GM06990 (cell line): ENCODE measurements at regions not wholly inside any gene's neighbourhood (a gene's known extent, or its start where the extent isn't known, plus 50 kb on each side); places are given as distances from the start of the nearest gene placed in this dataset.

ENCODE experiments used
- DNase-seq: peaks from one replicate; pipeline ENCODE4 v3.0.0-alpha.2; 2011; ENCODE audit not compliant: insufficient read length; ENCODE audit errors: extremely low read depth
- H3K27me3 ChIP-seq: replicated peaks from 2 replicates; pipeline ENCODE4 v1.6.0; 2011; ENCODE audit warnings: low read length; ENCODE audit not compliant: control insufficient read depth, insufficient read depth
- H3K36me3 ChIP-seq: 2 replicates; pipeline ENCODE4 v1.5.1; 2011; ENCODE audit warnings: low read length; ENCODE audit not compliant: control insufficient read depth, insufficient read depth
- H3K4me3 ChIP-seq: replicated peaks from 2 replicates; pipeline ENCODE4 v1.5.1; 2011; ENCODE audit warnings: low read depth, mild to moderate bottlenecking, control low read depth, low read length
- CTCF ChIP-seq: IDR thresholded peaks from 2 replicates; pipeline ENCODE4 v1.5.1; 2011; ENCODE audit warnings: low read length, control low read depth, mild to moderate bottlenecking, inconsistent platforms; ENCODE audit not compliant: insufficient read depth, poor library complexity, severe bottlenecking

GRCh38 chr11:92024788-92025187 lies 199.8 kb upstream of the FAT3 start:
- TF ChIP-seq CTCF = no peak
- Histone ChIP-seq H3K27me3 (no peaks in the 10 kb centered on the region), H3K36me3 (no peaks in the 10 kb centered on the region), H3K4me3 (no peak overlapping the region)
- no peak for DNase-seq

- no peak overlapping the region for H3K4me3 ChIP-seq
- no peak for TF ChIP-seq CTCF
- H3K36me3 ChIP-seq = no peaks in the 10 kb centered on the region
- no peaks in the 10 kb centered on the region for H3K27me3 ChIP-seq
- no peak for DNase-seq
These were observed 202.1 kb upstream of the FAT3 start for GRCh38 chr11:92022499-92022898.

DNA sequence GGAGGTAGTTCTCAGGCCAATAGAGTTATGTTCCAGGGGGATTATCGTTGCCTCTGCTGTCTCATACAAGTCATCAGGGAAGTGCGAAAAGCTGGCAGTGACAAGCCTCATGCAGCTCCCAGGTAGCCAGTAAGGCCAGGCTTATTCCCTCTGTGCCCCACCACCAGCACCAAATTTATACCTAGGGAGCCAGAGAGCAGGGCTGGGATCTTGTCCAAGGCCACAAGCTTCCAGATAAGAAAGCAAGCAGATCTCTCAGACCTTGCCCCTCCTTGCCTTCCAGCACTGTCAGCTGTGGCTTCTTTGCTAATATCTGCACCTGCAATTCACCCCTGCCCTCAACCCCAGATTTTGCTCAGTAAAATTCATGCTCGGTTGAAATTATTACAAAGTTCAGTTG lies 206.3 kb upstream of the FAT3 start:
- no peak for TF ChIP-seq CTCF
- no peaks in the 10 kb centered on the region for H3K27me3 ChIP-seq

DNA sequence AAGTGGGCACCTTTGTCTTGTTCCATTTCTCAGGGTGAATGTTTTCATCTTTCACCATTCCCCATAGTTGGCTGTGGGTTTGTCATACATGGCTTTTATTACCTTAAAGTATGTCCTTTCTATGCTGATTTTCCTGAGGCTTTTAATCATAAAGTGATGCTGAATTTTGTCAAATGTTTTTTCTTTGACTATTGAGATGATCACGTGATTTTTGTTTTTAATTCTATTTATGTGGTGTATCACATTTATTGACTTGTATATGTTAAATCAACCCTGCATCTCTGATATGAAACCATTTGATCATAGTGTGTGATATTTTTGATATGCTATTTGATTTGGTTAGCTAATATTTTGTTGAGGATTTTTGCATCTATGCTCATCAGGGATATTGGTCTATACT lies 216.4 kb upstream of the FAT3 start:
- Histone ChIP-seq H3K4me3 (no peak overlapping the region), H3K27me3 (no peaks in the 10 kb centered on the region), H3K36me3 (no peaks in the 10 kb centered on the region)
- TF ChIP-seq CTCF = no peak
- DNase-seq = no peak

More for the DNA sequence above, 206.3 kb upstream of the FAT3 start:
- H3K36me3 ChIP-seq = no peaks in the 10 kb centered on the region
- no peak for DNase-seq
- H3K4me3 ChIP-seq = no peak overlapping the region

- DNase-seq = no peak
- Histone ChIP-seq H3K4me3 (no peak overlapping the region), H3K27me3 (no peaks in the 10 kb centered on the region), H3K36me3 (no peaks in the 10 kb centered on the region)
- TF ChIP-seq CTCF = no peak
These were observed 222.1 kb upstream of the FAT3 start for GRCh38 chr11:92002568-92002967.

GRCh38 chr11:91998481-91998880 lies 226.1 kb upstream of the FAT3 start:
- no peaks in the 10 kb centered on the region for H3K36me3 ChIP-seq
- no peaks in the 10 kb centered on the region for H3K27me3 ChIP-seq
- DNase-seq = no peak
- no peak for TF ChIP-seq CTCF
- no peak overlapping the region for H3K4me3 ChIP-seq
